Glomerular visceral epithelial cell (primary cell): ENCODE measurements at regions not wholly inside any gene's neighbourhood (a gene's known extent, or its start where the extent isn't known, plus 50 kb on each side); places are given as distances from the start of the nearest gene placed in this dataset.

Experiments used
- DNase-seq: peaks from one replicate; pipeline ENCODE4 v3.0.0-alpha.2; 2016; ENCODE audit errors: extremely low spot score

DNA sequence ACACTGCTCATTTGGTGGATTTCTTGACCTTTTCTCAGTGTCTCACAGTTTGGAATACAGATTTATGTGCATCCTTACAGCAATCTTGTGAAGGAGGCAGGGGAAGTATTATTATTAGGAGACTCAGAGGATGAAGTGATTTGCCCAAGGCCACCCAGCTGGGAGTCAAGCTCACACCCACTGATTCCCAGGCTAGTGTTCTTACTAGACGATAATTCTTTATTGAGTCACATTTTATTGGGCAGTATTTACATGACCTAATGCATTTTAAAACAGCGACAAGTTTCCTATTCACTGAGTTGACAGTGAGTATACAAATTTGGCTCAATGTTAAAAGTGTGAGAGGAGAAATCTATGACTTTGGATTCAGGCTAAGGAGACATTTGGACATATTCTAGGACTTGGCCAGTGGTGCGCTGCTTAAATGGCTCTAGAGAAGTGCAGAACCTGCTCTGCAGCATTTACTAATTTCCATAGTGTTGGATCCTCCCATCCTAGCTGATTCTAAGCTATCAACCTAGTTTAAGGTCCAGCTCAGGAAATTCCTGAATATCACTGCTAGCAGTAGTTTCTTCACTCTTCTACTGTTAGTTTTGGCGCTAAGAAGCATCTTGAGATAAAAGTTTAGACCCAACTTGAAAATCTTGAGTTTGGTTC lies 199.3 kb downstream of the MTX2 start:
- DNase-seq = no peak

DNA sequence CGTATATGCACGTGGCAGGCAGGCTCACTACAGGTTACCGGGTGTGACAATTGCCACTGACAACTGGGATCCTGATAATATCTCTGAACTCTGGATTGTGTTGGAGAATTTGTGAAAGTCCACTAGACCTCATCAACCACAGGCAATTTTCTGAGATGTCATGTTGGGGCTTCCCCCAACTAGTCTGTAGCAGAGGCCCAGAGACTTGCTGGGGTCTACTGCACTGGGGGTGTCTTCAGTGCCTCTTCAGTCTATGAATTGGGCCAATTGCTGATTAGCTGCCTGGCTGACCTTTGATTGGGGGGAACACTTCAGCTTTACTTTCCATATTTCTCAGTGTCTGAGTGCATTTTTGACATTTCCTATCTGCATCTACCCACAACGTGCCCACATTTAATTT lies 201.5 kb downstream of the MTX2 start:
- no peak for DNase-seq

DNA sequence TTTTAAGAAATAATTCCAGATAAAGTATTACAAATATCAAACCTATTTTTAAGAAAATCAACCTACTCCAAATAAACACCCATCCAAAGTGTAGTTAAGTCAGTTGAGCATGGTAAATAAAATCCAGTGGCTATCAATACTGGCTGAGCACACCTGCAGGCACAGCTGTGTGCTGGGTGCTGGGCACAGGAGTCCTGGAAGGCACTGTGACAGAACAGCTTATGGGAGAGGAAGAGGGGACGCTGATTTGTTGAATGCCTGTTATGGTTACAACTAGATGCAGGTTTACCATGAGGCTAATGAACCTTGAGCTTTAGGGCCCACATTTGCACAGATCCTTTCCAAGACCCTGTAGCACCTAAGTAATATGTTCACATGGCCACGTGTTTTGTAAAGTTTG lies 202.7 kb downstream of the MTX2 start:
- DNase-seq = no peak

DNA sequence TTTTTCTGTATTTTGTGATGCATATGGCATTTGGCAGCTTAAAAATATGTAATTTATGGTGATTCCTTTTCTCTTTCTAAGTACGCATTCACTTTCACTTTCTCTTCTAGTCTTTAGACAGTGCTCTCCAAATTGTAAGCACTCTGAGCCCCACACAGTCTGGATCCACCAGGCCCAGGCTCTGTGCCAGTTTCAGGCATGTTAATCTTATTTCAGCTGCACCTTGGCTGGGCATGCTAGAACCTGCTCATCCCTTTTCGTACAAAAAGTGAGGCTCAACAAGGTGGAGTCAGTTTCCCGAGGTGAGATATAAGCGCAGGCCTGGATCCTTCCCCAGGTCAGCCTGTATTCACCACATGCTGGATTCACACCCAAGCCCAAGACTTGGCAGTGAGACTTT lies 203.9 kb downstream of the MTX2 start:
- peak; percentile 48 for DNase-seq

DNA sequence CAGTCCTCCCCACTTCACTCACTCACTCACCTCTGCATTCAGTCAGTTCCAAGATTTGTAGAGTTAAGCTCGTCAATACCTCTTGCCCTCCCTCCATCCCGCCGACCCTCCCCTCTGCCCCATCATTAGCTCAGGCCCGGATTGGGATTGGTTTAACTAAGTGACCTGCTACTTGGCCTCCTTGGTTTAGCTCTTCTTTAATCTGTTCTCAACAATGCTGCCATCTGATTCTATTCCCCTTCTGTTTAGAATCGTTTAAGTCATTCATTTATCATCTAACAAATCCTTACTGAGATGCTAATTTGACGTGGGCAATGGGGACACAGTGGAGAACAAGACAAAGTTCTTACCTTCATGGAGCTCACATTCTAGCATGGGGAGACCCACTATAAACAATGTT lies 204.6 kb downstream of the MTX2 start:
- DNase-seq = no peak

DNA sequence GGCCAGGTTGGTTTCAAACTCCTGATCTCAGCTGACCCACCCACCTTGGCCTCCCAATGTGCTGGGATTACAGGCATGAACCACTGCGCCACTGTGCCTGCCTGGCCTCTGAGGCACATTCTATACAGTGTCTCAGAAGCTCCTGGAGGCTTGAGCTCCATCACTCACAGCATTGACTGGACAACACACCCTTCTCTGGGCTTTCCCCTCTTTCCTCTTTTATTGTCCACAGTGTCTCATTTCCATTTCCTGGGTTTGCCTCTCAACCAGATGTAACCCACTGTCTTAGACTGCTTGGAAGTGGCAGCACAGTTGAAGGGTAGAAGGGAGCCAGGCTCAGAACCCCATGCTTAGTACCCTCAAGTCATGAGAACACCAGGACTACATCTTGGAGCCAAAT lies 208.1 kb downstream of the MTX2 start:
- DNase-seq = no peak

DNA sequence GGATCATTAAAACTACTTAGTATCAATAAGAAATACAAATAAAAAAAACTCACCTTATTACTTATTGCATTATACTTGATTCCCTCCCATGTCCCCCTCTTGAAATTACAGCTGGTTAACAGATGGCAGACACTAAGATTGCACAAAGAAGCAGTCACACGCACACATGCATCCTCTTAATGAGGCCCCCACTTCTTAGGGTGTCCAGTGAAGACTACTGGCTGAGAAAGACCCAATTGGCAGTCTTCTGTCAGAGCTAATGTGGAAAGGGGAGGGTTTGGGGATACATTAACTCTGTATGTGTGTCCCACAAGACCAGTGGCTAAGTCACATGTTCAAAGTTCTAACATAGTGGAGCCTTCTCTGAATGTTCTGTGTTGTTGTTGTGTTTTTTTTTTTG lies 210.7 kb downstream of the MTX2 start:
- DNase-seq = no peak

DNA sequence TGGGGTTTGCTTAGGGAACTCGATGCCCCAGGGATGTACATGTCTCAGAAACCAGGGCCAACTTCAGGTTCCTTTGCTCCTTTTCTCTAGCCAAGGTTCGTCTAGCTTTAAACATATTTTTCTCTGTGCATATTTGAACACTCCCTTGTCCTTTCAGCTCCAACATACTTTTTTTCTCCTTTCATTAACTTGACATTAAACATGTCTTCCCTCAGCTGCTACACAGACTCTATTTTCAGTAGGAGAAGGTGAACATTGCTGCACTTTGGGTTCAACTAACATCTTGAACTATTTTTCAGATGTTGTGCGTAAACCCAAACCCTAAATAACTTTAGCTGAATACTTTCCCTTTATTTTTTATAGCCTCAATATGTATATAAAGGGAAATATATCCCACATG lies 212.9 kb downstream of the MTX2 start:
- DNase-seq = no peak

DNA sequence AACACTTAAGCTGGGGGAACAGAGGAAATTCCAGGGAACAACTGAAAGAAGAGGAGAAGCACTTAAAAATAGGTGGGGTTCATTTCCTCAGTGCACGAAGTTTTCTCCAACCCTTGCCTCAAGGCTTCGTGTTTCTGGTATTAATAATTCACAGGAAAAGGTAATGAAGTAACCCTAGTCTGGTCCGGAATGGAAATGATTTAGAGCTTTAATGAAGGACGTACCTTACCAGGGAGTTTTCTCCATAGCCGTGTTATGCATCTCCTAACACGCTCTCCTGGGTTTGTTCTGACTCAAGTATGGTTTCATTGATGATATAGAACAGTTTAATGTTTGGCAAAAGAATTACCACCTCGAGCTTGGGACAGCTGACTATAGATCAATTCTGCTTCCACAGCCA lies 214.2 kb downstream of the MTX2 start:
- no peak for DNase-seq

DNA sequence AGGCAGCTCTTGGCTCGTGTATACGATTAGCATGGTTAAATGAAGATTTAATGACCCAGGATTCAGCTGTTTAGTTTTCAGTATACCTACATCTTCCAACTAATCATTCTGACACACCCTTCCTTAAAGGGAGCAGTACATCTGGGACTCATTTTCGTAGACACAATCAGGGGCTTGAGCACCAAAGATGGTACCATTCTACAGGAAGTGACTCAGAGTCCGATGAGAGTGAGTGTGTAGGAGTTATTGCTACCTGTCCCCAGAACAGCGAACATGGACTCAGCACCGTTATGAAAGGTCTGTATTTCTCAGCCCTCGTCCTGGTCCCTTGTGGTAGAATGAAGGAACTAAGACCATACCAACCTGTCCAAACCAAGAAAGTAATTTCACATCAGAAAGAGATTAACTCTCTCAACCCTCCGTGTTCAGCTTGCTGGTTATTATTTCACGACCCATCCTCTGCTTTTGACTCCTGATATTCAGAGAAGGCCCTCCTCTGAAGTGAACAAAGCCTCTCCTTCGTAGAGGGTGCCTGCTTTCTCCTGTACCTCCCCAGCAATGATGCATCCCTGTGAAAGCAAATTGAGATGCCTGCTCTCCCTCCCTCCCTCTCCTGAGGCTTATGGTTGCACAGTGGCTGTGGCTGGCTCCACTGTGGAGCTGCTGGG lies 214.8 kb downstream of the MTX2 start:
- no peak for DNase-seq

DNA sequence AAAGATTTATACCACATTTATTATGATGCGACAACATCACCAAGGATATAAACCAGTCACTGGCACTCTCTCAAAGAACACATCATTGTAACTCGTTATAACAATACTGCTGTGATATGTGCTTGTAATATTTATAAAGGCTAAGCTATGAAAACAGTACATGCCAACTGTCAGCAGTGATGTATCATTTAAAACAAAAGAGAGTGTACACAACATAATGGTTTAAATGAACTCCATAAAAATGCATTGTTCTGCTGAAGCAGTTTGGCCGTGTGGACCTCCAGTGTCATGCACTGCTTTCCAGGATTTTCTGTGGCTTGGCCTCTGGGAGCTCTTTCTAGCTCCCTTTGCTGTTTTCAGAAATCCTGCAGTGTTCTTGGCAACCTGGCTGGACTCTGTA lies 215.6 kb downstream of the MTX2 start:
- no peak for DNase-seq

DNA sequence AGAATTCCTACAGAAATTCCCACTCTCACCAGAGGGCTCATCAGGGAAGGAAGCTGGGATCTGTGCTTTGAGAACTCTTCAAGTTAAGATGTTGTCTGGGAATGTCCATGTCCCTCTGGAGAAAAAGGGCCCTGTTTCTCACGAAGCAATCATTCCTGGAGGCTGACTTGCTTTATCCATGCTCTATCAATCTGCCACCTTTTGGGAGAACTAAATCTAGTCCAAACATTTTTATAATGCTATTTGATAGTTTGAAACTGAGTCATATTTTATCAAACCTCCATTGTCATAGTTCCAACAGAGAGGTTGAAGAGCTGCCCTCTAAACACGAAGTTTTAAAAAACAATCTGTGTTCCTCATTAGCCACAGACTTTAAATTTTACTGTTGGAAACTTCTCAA lies 219.2 kb downstream of the MTX2 start:
- no peak for DNase-seq

DNA sequence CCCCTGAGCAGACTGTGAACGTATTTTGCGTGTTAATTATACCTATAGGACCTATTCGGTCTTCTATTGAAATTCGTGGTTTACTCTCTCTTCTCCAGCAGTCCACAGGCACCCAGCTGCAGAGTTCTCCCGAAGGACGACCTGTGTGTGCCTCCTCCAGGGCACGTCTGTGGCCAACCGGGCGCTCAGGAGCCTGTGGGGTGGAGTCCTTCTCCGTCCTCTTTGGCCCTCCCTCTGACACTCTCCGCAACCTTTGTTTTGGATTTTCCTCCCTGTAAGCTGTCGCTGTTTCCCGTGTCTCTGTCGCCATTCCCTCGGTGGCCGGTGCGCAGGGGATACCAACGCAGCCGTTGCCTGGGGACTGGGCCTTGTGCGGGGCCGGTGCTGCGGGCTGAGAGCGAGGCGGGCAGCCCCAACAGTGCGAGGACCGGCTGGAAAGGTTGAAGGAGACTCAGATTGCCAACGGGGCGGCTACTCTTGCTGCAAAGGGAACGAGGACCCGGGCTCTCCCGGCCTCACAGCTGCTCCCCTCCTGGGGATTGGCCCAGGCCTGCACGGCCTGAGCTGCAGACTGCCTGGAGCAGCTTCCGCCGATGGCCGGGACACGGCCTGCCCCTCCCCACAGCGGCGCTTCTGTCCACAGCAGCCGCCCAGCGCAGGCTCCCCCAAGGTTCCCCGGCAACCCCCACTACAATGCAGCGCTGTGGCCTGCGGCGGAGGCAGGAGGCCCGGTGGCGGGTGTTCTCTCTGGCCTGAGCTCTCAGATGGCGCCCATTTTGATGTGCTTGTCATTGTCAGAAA lies 221.0 kb downstream of the MTX2 start:
- DNase-seq = no peak

DNA sequence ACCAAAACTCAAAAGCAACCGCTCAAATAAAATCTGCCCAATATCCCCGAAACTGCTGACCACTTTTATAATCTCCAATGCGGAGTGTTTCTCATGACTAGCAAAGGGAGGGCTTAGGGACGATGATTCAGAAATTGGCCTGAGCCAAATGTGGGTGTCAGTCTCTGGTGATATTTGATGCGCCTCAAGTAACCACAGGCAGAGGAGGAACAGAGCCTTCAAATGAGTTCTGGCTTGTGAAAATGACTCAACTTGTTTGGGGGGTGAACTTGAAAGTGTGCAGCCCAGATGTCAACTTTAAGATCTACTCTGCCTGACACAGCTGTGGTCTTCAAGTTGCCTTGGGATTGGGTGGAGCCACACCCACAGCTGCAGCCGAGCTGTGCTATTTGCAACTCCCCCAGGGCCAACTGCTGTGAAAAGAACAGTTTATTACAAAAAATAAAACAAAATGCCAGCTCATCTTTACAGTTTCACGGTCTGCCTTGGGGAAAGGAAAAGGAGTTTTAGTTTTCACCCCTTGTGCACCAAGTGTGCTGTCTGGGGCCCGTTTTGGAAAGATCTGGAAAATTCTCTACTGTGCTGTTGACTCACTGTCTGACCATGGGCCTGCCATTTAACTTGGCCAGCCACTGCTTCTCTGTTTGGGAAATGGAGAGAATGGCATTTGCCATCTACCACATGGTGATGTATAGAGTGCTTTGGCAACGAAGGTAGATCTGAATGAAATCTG lies 222.1 kb downstream of the MTX2 start:
- peak; percentile 91 for DNase-seq

DNA sequence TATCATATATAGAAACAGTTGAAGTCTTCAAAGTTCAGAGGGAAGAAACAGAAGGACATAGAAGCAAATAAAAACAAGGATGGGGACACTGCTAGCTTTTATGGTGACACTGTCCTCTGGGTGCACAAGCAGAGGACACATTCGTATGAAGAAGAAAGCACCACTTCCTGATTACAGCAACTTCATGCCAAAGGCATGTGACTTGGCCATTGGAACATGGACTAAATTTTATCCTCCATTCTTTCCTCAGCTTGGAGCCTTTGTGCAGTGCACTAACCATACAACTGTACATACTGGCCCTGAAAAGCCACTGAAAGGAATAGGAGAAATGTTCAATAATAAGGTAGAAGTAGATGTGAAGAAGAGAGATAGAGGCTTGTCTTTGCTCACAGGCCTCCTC lies 223.3 kb downstream of the MTX2 start:
- no peak for DNase-seq

DNA sequence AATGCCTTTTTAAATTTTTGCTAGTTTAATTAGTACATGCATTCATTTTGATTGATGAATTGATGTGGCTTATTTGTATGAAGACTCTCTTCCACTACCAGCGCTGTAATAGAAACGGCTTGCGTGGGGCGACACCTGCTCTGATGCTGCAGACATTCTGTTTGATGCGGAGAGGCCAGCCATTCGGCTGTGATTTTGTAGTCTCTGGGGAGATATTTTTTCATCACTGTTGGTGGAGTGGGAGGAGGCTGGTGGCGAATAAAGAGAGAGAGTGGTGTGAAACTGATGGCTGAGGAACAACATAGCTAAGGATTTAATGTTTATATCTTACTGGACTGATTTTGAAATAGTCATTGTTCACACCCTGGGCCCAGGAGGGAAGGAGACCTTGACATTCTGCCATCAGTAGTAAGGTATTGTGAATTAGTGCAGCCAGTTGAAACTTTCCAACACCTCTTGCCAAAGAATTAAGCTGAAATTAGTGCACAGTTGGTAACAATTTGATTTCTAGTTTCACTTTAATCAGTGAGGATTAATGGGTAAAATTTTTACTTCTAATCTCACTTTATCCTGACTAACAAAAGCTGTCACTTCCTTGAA lies 224.1 kb downstream of the MTX2 start:
- no peak for DNase-seq

DNA sequence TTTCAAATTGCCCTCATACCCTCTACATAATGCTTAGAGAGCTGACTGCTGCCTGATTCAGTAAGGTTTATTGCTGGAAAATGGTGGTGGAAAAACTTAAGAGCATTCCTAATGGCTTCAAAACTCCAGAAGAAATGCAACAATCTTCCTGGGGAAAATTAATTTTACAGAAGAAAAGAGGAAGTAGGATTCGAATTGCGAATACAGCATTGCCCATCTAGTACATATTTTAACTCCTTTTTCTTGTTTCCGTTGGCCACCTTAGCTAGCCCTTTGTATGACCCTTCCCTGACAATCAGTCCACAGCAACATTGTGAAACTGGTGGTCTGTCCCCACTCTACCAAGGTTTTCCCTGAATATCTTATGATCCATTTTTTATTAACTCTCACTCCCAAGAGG lies 224.7 kb downstream of the MTX2 start:
- no peak for DNase-seq

DNA sequence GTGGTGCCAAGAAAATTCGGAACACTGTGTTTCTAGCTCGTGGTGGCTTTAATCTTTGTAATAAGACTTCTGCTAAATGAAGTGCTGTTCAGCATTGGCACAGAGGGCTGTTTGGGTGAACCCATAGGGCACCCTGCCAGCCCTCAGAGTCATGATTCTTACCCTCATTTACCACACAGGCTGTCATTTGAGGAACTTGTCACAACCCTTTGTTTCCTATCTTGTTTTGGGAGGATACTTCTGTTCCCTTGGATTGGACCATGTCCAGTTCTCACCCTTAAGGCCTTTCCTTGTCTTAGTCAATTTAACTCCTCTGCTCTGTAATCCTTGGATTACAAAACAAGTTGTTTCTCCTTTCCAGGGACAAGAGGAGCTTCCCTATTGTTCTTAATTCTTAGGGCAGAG lies 225.7 kb downstream of the MTX2 start:
- no peak for DNase-seq

DNA sequence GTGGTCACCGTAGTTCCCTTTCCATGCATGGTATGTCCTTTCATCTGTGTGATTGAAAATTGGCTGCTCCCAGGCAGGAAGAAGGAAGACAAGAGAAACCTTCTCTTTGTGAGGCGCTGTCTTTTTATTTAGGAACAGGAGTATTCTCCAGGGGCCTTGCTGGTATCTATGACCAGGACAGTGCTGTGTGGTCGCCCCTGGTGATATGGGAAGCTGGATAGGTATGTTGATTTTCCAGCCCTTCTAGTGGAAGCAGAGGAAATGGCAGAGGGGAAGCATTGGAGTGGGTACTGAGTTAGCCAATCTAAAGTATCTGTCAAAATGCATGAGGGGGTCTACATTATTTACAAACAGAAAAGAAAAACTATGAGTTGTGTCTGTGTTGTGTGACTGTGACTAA lies 226.6 kb downstream of the MTX2 start:
- DNase-seq = no peak

DNA sequence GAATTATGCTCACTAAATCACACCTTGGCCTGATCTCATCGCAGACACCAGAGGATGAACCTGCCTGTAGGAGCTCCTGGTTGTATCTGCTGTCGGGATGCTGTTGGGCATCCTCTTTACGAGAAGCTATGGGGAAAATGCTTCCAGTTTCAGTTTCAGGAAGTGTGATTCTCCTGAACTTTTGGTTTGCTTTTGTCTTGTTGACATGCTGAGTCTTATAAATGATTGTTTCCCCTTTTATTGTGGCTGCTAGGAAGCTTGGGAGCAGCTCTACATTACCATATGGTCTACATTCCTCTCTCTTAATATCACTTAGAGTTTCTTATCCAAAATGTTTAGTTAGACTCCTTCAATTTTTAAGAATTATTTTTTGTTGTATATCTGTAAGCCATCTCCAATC lies 227.5 kb downstream of the MTX2 start:
- DNase-seq = no peak

DNA sequence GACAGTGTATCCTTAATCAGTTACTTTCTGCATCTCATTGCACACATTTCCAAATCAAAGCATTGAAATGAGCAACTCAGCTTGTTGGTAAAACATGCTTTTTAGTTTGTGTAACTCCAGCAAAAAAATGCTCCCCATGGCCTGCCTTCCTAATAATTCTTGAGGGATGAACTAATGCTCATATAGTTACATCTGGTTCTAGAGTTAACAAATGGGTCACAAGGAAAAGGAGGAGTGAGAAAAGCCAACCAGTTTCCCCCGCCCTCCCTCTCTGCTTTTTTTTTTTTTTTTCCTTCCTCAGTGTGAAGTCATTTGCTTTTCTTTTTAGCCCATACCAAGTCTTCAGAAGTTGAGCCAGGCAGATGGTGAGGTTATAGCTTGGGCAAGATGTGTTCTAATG lies 231.7 kb downstream of the MTX2 start:
- DNase-seq = no peak

DNA sequence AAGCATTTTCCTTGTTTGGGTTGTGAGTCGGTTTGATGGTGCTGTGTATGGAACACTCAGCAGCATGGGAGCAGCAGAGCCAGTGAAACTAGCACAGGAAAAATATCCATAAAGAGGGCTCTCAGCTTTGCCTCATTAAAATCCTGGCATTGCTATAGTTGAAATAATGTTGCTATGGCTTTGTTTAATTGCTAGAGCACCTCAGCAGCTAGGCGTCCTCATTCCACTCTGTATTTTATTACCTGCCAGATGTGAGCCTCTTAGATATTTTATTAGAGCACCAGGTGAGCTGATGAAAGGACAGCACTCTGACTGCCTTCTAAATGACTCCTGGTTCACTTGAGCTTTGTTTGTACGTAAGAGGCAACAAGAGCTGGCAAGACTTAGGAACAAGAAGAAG lies 232.4 kb downstream of the MTX2 start:
- DNase-seq = no peak
